Tibial nerve (tissue), 3 donors: ENCODE measurements at regions not wholly inside any gene's neighbourhood (a gene's known extent, or its start where the extent isn't known, plus 50 kb on each side); places are given as distances from the start of the nearest gene placed in this dataset.

Experiments used
- POLR2A ChIP-seq, 2 donors: fragments of 450-650 bp; IDR thresholded peaks; one replicate each; pipeline ENCODE4 v1.6.1; 2017; ENCODE audit warnings: antibody characterized with exemption in 2 of 2, mild to moderate bottlenecking in 2 of 2, moderate library complexity in 2 of 2
- TF ChIP-seq, protein P1 (sequence below), 5 experiments: fragments of 200-600 bp in 3 of 5; fragments of 450-650 bp in 2 of 5; sonication (generic) in 3 of 5; IDR thresholded peaks; one replicate each; pipeline ENCODE4 v1.5.1; 2016 to 2019; ENCODE audit warnings: antibody characterized with exemption in 5 of 5, mild to moderate bottlenecking in 3 of 5, moderate library complexity in 2 of 5

DNA sequence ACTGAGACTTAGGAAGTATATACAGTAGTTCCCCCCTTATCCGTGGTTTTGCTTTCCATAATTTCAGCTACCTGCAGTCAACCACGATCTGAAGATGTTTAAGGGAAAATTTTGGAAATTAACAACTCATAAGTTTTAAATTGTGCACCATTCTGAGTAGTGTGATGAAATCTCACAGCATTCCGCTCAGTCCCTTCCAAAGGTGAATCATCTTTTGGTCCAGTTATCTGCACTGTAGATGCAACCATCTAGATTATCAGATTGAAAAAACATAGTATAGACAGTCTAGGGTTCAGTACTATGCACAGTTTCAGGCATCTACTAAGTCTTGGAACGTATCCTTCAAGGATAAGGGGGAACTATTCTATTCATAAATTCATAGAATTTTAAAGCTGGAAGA lies 109.0 kb downstream of the ANXA3 start:
- TF ChIP-seq POLR2A (IDR thresholded peaks at IDR 0.05) = no peak
- TF ChIP-seq, protein P1, sequence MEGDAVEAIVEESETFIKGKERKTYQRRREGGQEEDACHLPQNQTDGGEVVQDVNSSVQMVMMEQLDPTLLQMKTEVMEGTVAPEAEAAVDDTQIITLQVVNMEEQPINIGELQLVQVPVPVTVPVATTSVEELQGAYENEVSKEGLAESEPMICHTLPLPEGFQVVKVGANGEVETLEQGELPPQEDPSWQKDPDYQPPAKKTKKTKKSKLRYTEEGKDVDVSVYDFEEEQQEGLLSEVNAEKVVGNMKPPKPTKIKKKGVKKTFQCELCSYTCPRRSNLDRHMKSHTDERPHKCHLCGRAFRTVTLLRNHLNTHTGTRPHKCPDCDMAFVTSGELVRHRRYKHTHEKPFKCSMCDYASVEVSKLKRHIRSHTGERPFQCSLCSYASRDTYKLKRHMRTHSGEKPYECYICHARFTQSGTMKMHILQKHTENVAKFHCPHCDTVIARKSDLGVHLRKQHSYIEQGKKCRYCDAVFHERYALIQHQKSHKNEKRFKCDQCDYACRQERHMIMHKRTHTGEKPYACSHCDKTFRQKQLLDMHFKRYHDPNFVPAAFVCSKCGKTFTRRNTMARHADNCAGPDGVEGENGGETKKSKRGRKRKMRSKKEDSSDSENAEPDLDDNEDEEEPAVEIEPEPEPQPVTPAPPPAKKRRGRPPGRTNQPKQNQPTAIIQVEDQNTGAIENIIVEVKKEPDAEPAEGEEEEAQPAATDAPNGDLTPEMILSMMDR (IDR thresholded peaks at IDR 0.05) = no peak
